GM18868 (cell line): ENCODE measurements at regions not wholly inside any gene's neighbourhood (a gene's known extent, or its start where the extent isn't known, plus 50 kb on each side); places are given as distances from the start of the nearest gene placed in this dataset.

Experiments
- ATAC-seq: cut with Tn5 transposase; IDR thresholded peaks from one replicate; pipeline ENCODE4 v1.9.1; 2021; ENCODE audit warnings: mild to moderate bottlenecking, moderate library complexity; ENCODE audit not compliant: unreplicated experiment

DNA sequence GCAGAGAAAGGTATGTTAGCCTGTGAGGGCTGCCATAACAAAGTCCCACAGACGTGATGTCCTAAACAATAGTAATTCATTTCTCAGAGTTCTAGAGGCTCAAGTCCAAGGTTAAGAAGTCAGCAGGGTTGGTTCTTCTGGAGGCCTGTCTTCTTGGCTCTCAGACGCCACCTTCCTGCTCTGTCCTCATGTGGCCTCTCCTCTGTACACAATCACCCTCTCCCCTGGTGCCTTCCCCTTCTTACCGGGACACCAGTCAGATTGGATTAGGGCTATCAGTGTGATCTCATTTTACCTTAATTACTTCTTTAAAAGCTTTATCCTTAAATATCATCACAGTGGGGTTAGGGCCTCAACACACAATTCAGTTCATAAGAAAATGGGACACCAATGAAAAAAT is 860.5 kb downstream of the RNF144A start:
- ATAC-seq, result no peak

GRCh38 chr2:7780321-7780720 is 863.1 kb downstream of the RNF144A start:
- ATAC-seq, result no peak

GRCh38 chr2:7785700-7786099 is 868.5 kb downstream of the RNF144A start:
- no peak for ATAC-seq

GRCh38 chr2:7788736-7789135 is 871.5 kb downstream of the RNF144A start:
- no peak for ATAC-seq

GRCh38 chr2:7792031-7792651 is 874.9 kb downstream of the RNF144A start:
- ATAC-seq, result no peak

DNA sequence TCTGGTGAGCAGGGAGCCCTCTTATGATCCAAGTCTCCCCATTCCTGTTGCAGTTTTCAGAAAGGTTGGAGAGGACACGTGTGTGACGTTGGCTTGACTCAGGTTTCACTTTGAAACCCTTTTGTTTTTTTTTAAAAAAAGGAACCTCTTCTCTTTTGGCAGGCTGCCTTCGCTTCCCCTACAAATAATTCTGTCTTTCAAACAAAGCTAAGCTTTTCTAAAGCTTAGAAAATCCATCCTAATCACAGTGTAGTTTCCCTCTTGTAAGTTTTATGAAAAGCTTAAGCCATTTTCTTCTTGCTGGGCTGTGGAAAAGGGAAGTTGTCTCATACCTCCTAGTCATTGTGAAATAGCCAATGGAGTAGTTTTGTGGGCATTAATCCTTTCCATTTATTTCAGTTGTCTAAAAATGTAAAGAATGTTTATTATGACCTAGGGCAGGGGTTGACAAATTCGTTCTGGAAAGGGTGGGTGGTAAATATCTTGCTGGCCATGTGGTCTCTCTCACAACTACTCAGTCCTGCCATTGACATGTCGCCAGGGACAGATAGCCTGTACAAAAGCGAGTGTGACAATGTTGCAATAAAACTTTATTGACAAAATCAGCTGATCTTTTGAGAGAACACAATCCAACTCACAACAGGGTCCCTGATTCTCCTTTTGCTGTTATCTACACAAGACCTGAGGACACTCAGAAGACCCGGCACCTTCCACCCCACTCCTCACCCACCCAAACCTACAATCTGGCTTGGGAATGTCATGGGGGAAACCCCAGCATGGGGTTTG is 878.8 kb downstream of the RNF144A start:
- no peak for ATAC-seq

- ATAC-seq, result no peak
Measured at GRCh38 chr2:7800031-7800430, 881.8 kb upstream of the ID2 start.

- ATAC-seq, result no peak
Measured at GRCh38 chr2:7801212-7801611, 880.6 kb upstream of the ID2 start.

GRCh38 chr2:7803515-7803914 is 878.3 kb upstream of the ID2 start:
- no peak for ATAC-seq

DNA sequence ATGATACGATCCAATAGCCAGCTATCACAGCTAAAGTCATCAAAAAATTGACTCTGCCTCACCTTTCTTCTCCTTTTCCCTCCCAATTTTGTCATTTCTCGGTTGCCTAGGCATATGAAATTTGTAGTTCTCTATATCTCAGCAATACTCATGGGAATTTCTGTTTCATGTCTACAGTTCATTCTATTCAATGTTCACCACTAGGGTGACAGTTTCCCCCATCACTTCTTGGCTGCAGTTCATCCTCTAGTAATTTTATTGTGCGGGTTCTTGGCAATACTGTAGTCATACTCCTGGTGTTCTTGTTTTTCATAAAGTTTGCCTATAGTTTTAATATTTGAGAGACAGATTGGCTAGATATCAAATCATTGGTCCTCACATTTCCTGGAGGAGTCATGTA is 872.2 kb upstream of the ID2 start:
- no peak for ATAC-seq

DNA sequence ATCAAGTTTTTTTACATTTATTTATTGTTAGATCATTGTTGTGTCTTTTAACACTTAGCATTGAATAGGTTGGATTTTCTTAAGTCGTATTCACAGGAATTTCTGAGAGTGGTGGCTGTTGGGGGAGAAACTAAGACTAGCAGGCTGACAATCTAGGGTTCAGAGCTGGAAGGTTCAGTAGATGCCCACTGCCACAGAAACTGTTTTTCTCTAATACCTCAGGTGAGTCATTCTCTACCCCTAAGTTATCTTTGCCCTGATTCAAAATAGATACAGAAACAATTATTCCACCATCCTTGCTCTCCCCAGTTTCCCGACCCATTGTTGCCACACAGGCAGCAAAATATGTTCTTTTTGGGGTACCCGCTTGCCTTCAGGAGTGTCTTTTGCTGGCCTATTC is 870.8 kb upstream of the ID2 start:
- no peak for ATAC-seq

- no peak for ATAC-seq
Measured at GRCh38 chr2:7812231-7812995, 869.4 kb upstream of the ID2 start.

- ATAC-seq, result no peak
Measured at GRCh38 chr2:7813541-7814292, 868.1 kb upstream of the ID2 start.

GRCh38 chr2:7815726-7816125 is 866.1 kb upstream of the ID2 start:
- ATAC-seq, result no peak

DNA sequence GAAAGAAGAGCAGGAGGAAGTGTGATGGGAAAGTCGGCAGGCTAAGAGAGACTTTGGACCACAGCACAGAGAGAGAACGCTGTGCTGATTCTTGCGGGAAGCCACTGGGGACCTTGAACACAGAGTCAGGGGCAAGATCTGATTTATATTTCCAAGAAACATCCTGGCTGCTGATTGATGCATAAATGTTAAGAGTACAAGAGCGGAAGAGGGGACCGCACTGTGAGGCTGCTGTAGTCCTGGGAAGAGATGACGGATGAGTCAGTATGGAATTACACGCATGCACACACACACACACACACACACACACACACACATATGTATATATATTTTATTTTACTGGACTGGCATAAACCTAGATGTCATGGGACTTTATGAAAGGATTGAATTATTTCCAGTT is 865.6 kb upstream of the ID2 start:
- ATAC-seq, result no peak

DNA sequence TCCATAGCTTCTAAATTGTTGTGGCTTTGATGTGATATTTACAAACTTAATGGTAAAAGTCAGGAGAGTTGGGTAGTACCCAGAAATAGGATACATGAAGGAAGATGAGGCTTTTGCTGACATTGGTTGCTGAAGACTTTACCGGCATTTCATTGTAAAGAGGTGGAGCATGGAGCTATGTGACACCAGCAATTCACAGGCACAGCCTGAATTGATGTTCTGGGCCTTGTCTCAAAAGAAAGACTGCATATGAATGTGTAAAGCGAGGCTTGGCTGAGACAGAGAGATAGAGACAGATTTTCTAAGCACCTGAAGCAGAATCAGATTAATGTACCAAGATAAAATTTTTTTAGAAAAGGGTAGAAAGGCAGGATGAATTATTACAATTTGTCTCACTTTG is 864.9 kb upstream of the ID2 start:
- ATAC-seq, result no peak

GRCh38 chr2:7819316-7819715 is 862.5 kb upstream of the ID2 start:
- ATAC-seq, result no peak

- no peak for ATAC-seq
Measured at GRCh38 chr2:7819850-7820249, 862.0 kb upstream of the ID2 start.

GRCh38 chr2:7824211-7824610 is 857.6 kb upstream of the ID2 start:
- no peak for ATAC-seq

DNA sequence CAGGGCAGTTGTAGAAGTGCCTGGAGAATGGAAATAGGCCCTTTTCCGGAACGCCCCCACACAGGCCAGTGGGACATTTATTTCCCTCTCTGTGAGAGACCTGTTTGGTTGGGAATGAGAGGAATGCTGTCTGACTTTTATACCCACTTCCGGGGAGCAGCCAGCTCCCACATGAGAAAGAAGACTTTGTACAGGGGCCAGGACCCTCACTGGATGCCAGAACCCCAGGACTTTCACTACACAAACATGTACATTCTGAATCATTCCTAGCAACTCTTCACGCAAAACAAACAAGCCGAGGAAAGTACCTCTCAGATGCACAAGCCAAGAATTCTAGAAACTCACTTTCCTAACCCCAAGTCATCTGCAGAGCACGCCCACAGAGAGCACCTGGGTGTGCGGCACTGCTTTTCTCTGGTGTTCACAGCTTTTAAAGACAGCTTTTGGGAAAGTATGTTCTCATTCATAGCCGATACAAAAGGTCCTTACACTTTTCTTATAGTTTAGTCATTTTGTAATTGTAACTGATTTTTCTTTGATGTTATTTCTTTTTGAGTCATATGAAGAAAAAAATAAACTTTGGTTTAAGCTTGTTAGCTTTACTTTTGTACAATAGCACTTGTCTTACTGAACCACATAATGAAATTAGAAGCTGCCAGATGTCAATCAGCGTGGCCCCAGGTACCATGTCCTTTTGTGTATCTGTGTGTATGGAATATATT is 856.1 kb upstream of the ID2 start:
- ATAC-seq, result peak; percentile 94

- no peak for ATAC-seq
Measured at GRCh38 chr2:7826656-7827055, 855.2 kb upstream of the ID2 start.
